Testis (tissue), 2 donors: ENCODE measurements at regions not wholly inside any gene's neighbourhood (a gene's known extent, or its start where the extent isn't known, plus 50 kb on each side); places are given as distances from the start of the nearest gene placed in this dataset.
"Not testable (repeated sequence)": the region's sequence is repeated elsewhere in the genome, so short reads cannot be mapped to it uniquely, and the experiment has no call there.

ENCODE experiments used
- DNase-seq: peaks from one replicate; pipeline ENCODE4 v3.0.0-alpha.2; 2019
- H3K27ac ChIP-seq, 2 donors: fragments of 200-600 bp; sonication (generic); one replicate each; pipeline ENCODE4 v1.5.1; 2019
- H3K27me3 ChIP-seq: fragments of 200-600 bp; sonication (generic); one replicate; pipeline ENCODE4 v1.5.1; 2019
- H3K36me3 ChIP-seq: fragments of 200-600 bp; sonication (generic); one replicate; pipeline ENCODE4 v1.5.1; 2017; ENCODE audit warnings: low read depth; ENCODE audit errors: missing control alignments
- H3K4me1 ChIP-seq: fragments of 200-600 bp; sonication (generic); one replicate; pipeline ENCODE4 v1.5.1; 2019
- H3K4me3 ChIP-seq, 2 donors: fragments of 200-600 bp; sonication (generic); one replicate each; pipeline ENCODE4 v1.5.1; 2017 to 2019
- H3K9me3 ChIP-seq: fragments of 200-600 bp; sonication (generic); one replicate; pipeline ENCODE4 v1.5.1; 2017
- POLR2A ChIP-seq: fragments of 450-650 bp; IDR thresholded peaks from one replicate; pipeline ENCODE4 v1.6.1; 2017; ENCODE audit warnings: antibody characterized with exemption, mild to moderate bottlenecking, moderate library complexity
- WGBS, 2 donors: methylation state at CpG; one replicate each; pipeline ENCODE4 v1.1.5; 2018; 5-methylcytosine and 5-hydroxymethylcytosine counted together
- intact Hi-C: fragments of 100-400 bp; cut with DNase I; formaldehyde crosslinking; loops from one replicate; pipeline ENCODE4 v1.15.1; 2023; ENCODE audit warnings: low total_unique reads
- TF ChIP-seq, protein P1 (sequence below), 3 experiments: fragments of 450-650 bp in 2 of 3; fragments of 200-600 bp in 1 of 3; sonication (generic) in 1 of 3; IDR thresholded peaks; one replicate each; pipeline ENCODE4 v1.5.1; 2016 to 2019; ENCODE audit warnings: antibody characterized with exemption in 3 of 3, mild to moderate bottlenecking in 2 of 3, moderate library complexity in 1 of 3

DNA sequence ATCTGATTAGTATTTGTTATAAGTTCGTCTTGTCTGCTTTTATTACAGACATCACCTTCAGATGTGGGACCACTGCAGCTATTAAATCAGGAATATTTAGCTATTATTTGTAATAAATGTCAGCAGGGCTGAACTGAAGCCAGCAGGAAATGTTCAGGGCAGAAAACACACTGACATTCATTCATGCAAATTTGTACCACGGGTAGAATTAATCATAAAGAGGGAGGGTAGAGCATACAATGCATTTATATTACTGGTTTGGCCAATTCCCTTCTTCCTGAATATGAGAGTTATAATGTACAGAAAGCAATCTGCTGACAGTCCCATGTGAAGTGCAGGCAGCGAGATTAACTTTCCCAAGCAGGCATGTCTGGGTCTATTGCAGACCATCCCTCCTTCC is 117.3 kb upstream of the NUDT12 start:
- no peak for DNase-seq
- no peak overlapping the region for H3K4me3 ChIP-seq
- 51 to 55% methylated on average over 3 of the region's 3 CpGs for WGBS, 2 donors
- no peaks in the 10 kb centered on the region for H3K4me1 ChIP-seq
- H3K27ac ChIP-seq, result no peak overlapping the region
- TF ChIP-seq POLR2A, result no peak
- TF ChIP-seq, protein P1, sequence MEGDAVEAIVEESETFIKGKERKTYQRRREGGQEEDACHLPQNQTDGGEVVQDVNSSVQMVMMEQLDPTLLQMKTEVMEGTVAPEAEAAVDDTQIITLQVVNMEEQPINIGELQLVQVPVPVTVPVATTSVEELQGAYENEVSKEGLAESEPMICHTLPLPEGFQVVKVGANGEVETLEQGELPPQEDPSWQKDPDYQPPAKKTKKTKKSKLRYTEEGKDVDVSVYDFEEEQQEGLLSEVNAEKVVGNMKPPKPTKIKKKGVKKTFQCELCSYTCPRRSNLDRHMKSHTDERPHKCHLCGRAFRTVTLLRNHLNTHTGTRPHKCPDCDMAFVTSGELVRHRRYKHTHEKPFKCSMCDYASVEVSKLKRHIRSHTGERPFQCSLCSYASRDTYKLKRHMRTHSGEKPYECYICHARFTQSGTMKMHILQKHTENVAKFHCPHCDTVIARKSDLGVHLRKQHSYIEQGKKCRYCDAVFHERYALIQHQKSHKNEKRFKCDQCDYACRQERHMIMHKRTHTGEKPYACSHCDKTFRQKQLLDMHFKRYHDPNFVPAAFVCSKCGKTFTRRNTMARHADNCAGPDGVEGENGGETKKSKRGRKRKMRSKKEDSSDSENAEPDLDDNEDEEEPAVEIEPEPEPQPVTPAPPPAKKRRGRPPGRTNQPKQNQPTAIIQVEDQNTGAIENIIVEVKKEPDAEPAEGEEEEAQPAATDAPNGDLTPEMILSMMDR (IDR thresholded peaks at IDR 0.05), result no peak
- H3K9me3 ChIP-seq, result no peaks in the 10 kb centered on the region
- H3K27me3 ChIP-seq, result no peaks in the 10 kb centered on the region
- no peaks in the 10 kb centered on the region for H3K36me3 ChIP-seq
- intact Hi-C loops, result no loop called here

DNA sequence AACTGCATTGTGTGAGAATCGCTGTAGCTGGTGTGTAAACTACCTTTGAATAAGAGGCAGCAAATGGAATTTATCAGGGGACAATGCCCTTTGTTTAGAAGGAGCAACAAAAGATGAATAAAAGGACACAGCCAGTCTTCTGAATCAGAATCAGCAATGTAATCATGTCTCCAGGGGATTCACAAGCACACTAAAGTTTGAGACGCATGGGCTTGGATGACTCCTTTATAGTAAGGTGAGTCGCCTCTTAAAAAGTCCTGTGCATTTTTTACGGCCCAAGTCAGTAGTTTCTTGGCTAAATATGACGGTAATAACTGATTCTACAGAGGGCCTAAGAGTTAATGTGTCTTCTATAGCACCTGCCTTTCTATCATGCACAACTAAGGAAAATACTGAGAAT is 113.6 kb upstream of the NUDT12 start:
- H3K4me3 ChIP-seq, intact Hi-C loops, DNase-seq, H3K27ac ChIP-seq, H3K27me3 ChIP-seq, H3K36me3 ChIP-seq, H3K4me1 ChIP-seq, H3K9me3 ChIP-seq: not testable (repeated sequence)
- WGBS, 2 donors, result 71 to 73% methylated on average over 5 of the region's 5 CpGs

DNA sequence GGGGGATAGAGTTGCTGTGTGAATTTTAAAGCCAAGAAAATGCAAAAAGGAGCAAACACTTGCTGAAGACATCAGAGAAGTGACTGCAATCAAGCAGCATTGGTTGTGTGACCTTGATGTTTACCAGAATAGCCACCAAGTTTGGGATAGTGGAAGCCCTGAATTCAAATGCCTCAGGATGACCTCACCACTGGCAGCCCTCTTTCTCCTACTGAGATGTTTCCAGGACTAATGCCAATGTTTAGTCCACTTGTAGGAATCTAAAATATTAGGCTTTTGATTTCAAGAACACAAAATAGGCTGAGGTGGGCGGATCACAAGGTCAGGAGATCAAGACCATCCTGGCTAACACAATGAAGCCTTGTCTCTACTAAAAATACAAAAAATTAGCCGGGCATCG is 112.2 kb upstream of the NUDT12 start:
- TF ChIP-seq, protein P1 (IDR thresholded peaks at IDR 0.05), result no peak
- no peak for TF ChIP-seq POLR2A

DNA sequence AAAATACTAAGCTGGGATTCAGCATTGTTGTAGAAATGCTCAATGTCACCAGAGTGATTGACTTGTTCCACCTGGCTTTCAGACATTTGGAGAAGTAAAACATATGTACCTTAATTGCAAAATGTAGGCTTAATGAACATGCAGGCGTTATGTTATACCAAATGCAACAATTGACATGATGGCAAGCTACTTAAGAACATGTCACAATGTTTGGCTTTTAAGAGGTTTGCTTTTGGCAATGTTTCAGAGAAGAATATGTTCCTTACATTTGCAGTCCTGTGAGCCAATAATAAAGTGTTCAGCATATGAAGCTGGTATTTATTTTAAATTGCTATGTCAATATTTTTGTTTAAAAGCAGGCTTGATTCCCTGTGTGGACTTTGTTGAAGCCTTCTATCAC is 111.7 kb upstream of the NUDT12 start:
- no peak overlapping the region for H3K27ac ChIP-seq
- H3K27me3 ChIP-seq, result no peaks in the 10 kb centered on the region
- H3K36me3 ChIP-seq, result no peaks in the 10 kb centered on the region
- intact Hi-C loops, result no loop called here
- WGBS, 2 donors, result 74 to 84% methylated on average over 1 of the region's 1 CpG
- no peaks in the 10 kb centered on the region for H3K9me3 ChIP-seq
- DNase-seq, result no peak
- no peaks in the 10 kb centered on the region for H3K4me1 ChIP-seq
- no peak overlapping the region for H3K4me3 ChIP-seq
- no peak for TF ChIP-seq POLR2A
- TF ChIP-seq, protein P1 (IDR thresholded peaks at IDR 0.05), result no peak

More for the DNA sequence above, 112.2 kb upstream of the NUDT12 start:
- no peak overlapping the region for H3K4me3 ChIP-seq
- H3K9me3 ChIP-seq, result no peaks in the 10 kb centered on the region
- no peak for DNase-seq
- intact Hi-C loops, result no loop called here
- no peaks in the 10 kb centered on the region for H3K4me1 ChIP-seq
- H3K27me3 ChIP-seq, result no peaks in the 10 kb centered on the region
- no peak overlapping the region for H3K27ac ChIP-seq
- H3K36me3 ChIP-seq, result no peaks in the 10 kb centered on the region
- WGBS, 2 donors, result 54 to 61% methylated on average over 3 of the region's 3 CpGs

DNA sequence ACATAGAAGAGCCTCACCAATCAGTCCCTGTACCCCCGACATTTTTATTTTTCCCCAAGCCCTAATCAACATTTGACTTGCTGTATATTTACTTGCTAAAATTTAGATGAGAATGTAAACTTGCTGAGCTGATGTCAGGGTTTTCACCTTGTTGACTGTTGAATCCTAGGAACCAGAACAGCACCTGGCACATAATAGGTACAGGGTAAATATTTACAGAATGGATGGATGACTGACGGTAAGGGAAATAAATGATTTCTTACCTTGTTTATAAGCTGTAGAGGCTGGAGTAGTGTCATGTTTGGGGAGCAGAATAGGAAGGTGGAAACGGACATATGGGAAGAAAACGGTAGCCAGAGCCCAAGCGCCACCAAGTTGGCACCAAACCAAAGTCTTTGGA is 107.0 kb upstream of the NUDT12 start:
- Histone ChIP-seq H3K4me1 (no peaks in the 10 kb centered on the region), H3K36me3 (no peaks in the 10 kb centered on the region), H3K9me3 (no peaks in the 10 kb centered on the region), H3K27ac (no peak overlapping the region), H3K4me3 (no peak overlapping the region), H3K27me3 (no peaks in the 10 kb centered on the region)
- TF ChIP-seq, protein P1 (IDR thresholded peaks at IDR 0.05), result no peak
- TF ChIP-seq POLR2A, result no peak
- no peak for DNase-seq
- intact Hi-C loops, result no loop called here
- WGBS, 2 donors, result 82 to 93% methylated on average over 5 of the region's 5 CpGs
